Kidney (tissue), 13 donors: ENCODE measurements at regions not wholly inside any gene's neighbourhood (a gene's known extent, or its start where the extent isn't known, plus 50 kb on each side); places are given as distances from the start of the nearest gene placed in this dataset.

Experiments used
- DNase-seq, 5 donors: peaks; one replicate each; pipeline ENCODE4 v3.0.0-alpha.2; 2013 to 2020
- FAIRE-seq: peaks from 2 replicates; lab custom pipeline; 2012; peaks lifted over from hg19 to GRCh38; lab: Jason Lieb, UNC
- H3K27ac ChIP-seq, 2 donors: one replicate each; pipeline ENCODE4 v1.7.0; 2013; ENCODE audit warnings: low read depth in 2 of 2, low read length in 2 of 2, inconsistent platforms in 1 of 2
- H3K27me3 ChIP-seq: one replicate; pipeline ENCODE4 v1.7.1; 2013; ENCODE audit warnings: low read length, inconsistent platforms; ENCODE audit not compliant: control insufficient read depth, insufficient read depth
- H3K36me3 ChIP-seq, 3 donors: one replicate each; pipeline versions ENCODE4 v1.7.0 to v1.7.1; 2013; ENCODE audit warnings: low read length in 3 of 3, control low read depth in 1 of 3, inconsistent platforms in 1 of 3; ENCODE audit not compliant: insufficient read depth in 3 of 3, control insufficient read depth in 2 of 3
- H3K4me1 ChIP-seq, 3 donors: one replicate each; pipeline versions ENCODE4 v1.7.0 to v1.7.1; 2013; ENCODE audit warnings: low read length in 3 of 3, inconsistent platforms in 1 of 3, low read depth in 1 of 3; ENCODE audit not compliant: control insufficient read depth in 2 of 3, insufficient read depth in 2 of 3
- H3K4me3 ChIP-seq, 3 donors: one replicate each; pipeline versions ENCODE4 v1.7.0 to v1.8.1; 2013; ENCODE audit warnings: low read length in 3 of 3, control low read depth in 1 of 3, inconsistent platforms in 1 of 3
- H3K9ac ChIP-seq, 3 donors: one replicate each; pipeline versions ENCODE4 v1.7.0 to v1.7.1; 2013; ENCODE audit warnings: low read length in 3 of 3, control low read depth in 1 of 3, inconsistent platforms in 1 of 3
- H3K9me3 ChIP-seq, 3 donors: one replicate each; pipeline versions ENCODE4 v1.7.0 to v1.7.1; 2013; ENCODE audit warnings: low read length in 3 of 3, control low read depth in 1 of 3, inconsistent platforms in 1 of 3; ENCODE audit not compliant: control insufficient read depth in 2 of 3, insufficient read depth in 1 of 3
- CTCF ChIP-seq: IDR thresholded peaks from 3 replicates; pipeline ENCODE4 v1.5.1; 2012; ENCODE audit warnings: mild to moderate bottlenecking, moderate library complexity, borderline replicate concordance; ENCODE audit not compliant: insufficient read depth; ENCODE audit errors: extremely low read depth
- intact Hi-C: fragments of 100-400 bp; cut with DNase I; formaldehyde crosslinking; loops from one replicate; pipeline ENCODE4 v1.11.1; 2022
- donor health status: control.
- donor health status: control.
- donor health status: control.
- donor health status: control.
- donor health status: control.
- donor health status: DM: yes; HTN: yes; CAD: no.
- donor health status: Normal renal cell carcinoma (clear cell type).

DNA sequence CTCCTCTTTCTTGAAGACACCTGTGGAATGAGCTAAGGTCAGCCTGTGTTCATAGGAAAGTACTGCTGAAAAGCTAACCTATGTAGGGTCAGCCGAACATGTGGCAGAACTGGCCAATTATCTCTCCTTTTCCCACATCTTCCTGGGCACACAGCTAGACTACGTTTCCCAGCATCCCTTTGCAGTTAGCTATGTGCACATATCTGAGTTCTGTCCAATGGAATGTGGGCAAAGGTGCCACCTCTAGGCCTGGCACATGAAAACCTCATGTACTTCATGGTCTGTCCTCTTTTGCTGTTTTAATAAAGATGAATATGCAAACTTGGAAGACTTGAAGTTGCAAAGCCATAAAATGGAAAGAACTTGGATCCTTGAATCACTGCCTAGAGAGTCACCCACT is 352.6 kb downstream of the TNS1 start:
- peaks cover 5 to 18% (median 10%) of the 10 kb centered on the region in 3 donors for H3K4me1 ChIP-seq
- H3K36me3 ChIP-seq: no peaks in the 10 kb centered on the region
- peak in 1 of 5 donors; percentile 44 for DNase-seq
- TF ChIP-seq CTCF: no peak
- intact Hi-C loops: no loop called here
- peak overlapping the region; percentile 1 to 23 for H3K27ac ChIP-seq
- no peak overlapping the region for H3K9ac ChIP-seq
- no peak overlapping the region for H3K4me3 ChIP-seq
- H3K9me3 ChIP-seq: no peaks in the 10 kb centered on the region
- FAIRE-seq: no peak
- no peaks in the 10 kb centered on the region for H3K27me3 ChIP-seq

DNA sequence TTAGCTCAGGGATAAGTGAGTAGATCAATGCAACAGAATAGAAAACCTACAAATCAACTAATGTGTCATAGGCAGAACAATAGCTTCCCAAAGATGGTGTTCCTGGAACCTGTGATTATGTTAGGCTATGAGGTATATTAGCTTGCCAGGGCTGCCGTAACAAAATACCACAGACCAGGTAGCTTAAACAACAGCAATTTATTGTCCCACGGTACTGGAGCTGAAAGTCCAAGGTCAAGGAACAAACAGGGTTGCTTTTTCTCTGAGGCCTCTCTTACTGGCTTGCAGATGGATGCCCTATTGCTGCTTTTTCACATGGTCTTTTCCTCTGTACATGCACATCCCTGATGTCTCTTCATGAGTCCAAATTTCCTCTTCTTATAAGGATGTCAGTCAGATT is 354.9 kb downstream of the TNS1 start:
- Histone ChIP-seq H3K27me3 (no peaks in the 10 kb centered on the region), H3K36me3 (no peaks in the 10 kb centered on the region), H3K4me1 (peaks cover 5 to 11% (median 7%) of the 10 kb centered on the region in 3 donors), H3K4me3 (no peak overlapping the region), H3K9ac (no peak overlapping the region), H3K9me3 (no peaks in the 10 kb centered on the region), H3K27ac (no peak overlapping the region)
- TF ChIP-seq CTCF: no peak
- FAIRE-seq (no peak), DNase-seq (no peak)
- intact Hi-C loops: no loop called here

- Histone ChIP-seq H3K9me3 (no peaks in the 10 kb centered on the region), H3K4me3 (no peak overlapping the region), H3K9ac (no peak overlapping the region), H3K4me1 (peaks cover 5 to 7% (median 6%) of the 10 kb centered on the region in 3 donors), H3K27ac (no peak overlapping the region), H3K36me3 (no peaks in the 10 kb centered on the region), H3K27me3 (no peaks in the 10 kb centered on the region)
- FAIRE-seq (no peak), DNase-seq (no peak)
- TF ChIP-seq CTCF: no peak
- intact Hi-C loops: no loop called here
These were observed 355.6 kb downstream of the TNS1 start for GRCh38 chr2:217647226-217647625.

GRCh38 chr2:217645896-217646295 is 356.9 kb downstream of the TNS1 start:
- DNase-seq (no peak), FAIRE-seq (no peak)
- H3K27ac ChIP-seq: no peak overlapping the region
- H3K27me3 ChIP-seq: no peaks in the 10 kb centered on the region
- peaks cover 5 to 7% (median 6%) of the 10 kb centered on the region in 3 donors for H3K4me1 ChIP-seq
- H3K36me3 ChIP-seq: no peaks in the 10 kb centered on the region
- H3K9ac ChIP-seq: no peak overlapping the region
- no peak for TF ChIP-seq CTCF
- intact Hi-C loops: no loop called here
- no peaks in the 10 kb centered on the region for H3K9me3 ChIP-seq
- H3K4me3 ChIP-seq: no peak overlapping the region
